ENCODE measurements at regions not wholly inside any gene's neighbourhood (a gene's known extent, or its start where the extent isn't known, plus 50 kb on each side); places are given as distances from the start of the nearest gene placed in this dataset.

- H3K4me3 ChIP-seq = no peak overlapping the region
- DNase-seq = no peak
- no peak overlapping the region for H3K27ac ChIP-seq
- 66 to 74% (median 68%) methylated on average over 4 of the region's 4 CpGs for WGBS, 3 donors
- ATAC-seq = no peak
- intact Hi-C loops (cut with DNase I) = no loop called here
- no peaks in the 10 kb centered on the region for H3K36me3 ChIP-seq (ENCODE audit: insufficient read depth in 1 of 2, low read depth in 1 of 2)
- H3K4me1 ChIP-seq = no peaks in the 10 kb centered on the region
- no peaks in the 10 kb centered on the region for H3K9me3 ChIP-seq
- H3K27me3 ChIP-seq (ENCODE audit: insufficient read depth in 3 of 3, low read length in 2 of 3) = peaks cover 0 to 2% (median 0%) of the 10 kb centered on the region in 3 donors
- TF ChIP-seq, protein P1, sequence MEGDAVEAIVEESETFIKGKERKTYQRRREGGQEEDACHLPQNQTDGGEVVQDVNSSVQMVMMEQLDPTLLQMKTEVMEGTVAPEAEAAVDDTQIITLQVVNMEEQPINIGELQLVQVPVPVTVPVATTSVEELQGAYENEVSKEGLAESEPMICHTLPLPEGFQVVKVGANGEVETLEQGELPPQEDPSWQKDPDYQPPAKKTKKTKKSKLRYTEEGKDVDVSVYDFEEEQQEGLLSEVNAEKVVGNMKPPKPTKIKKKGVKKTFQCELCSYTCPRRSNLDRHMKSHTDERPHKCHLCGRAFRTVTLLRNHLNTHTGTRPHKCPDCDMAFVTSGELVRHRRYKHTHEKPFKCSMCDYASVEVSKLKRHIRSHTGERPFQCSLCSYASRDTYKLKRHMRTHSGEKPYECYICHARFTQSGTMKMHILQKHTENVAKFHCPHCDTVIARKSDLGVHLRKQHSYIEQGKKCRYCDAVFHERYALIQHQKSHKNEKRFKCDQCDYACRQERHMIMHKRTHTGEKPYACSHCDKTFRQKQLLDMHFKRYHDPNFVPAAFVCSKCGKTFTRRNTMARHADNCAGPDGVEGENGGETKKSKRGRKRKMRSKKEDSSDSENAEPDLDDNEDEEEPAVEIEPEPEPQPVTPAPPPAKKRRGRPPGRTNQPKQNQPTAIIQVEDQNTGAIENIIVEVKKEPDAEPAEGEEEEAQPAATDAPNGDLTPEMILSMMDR (IDR thresholded peaks at IDR 0.05) = no peak
These were observed 97.7 kb upstream of the CYP1B1 start for GRCh38 chr2:38173683-38174082.

DNA sequence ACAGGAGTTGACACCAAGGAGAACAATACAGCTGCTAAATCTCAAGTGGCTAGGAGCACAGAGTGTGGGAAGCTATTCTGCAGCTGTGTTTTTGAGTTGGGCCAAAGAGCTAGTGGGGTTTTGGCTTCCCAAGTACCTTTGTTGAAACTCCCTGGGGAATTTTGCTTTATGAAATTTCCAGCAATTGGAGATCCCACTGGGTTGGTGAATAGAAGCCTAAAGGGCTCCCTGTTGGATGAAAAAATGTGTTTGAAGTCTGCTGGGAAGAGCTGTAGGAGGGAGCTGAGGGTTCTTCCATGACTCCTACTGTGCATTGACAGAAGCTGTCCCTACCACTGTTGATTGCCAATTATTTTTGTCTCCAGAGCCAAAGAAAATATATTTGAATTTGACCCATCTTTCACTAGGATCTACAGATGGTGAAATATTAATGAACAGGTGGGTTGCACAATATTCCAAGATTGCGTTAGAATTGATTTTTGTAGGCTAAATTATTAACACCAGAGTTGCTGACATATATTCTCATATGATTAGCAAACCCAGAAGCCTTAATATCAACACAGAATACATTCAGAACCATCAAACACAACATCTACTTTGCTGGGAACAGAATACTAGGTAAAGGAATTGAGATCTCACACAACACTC lies 95.4 kb upstream of the CYP1B1 start:
- Histone ChIP-seq H3K9me3 (no peaks in the 10 kb centered on the region), H3K36me3 (ENCODE audit: insufficient read depth in 1 of 2, low read depth in 1 of 2) (no peaks in the 10 kb centered on the region), H3K27ac (no peak overlapping the region), H3K27me3 (ENCODE audit: insufficient read depth in 3 of 3, low read length in 2 of 3) (peaks cover 0 to 2% (median 0%) of the 10 kb centered on the region in 3 donors), H3K4me1 (no peaks in the 10 kb centered on the region), H3K4me3 (no peak overlapping the region)
- no peak for DNase-seq
- TF ChIP-seq, protein P1 (IDR thresholded peaks at IDR 0.05) = no peak
- peak; percentile 24 to 54 (median 39) for ATAC-seq
- WGBS, 3 donors = 29 to 57% (median 49%) methylated on average over 1 of the region's 1 CpG
- intact Hi-C loops (cut with DNase I) = no loop called here

DNA sequence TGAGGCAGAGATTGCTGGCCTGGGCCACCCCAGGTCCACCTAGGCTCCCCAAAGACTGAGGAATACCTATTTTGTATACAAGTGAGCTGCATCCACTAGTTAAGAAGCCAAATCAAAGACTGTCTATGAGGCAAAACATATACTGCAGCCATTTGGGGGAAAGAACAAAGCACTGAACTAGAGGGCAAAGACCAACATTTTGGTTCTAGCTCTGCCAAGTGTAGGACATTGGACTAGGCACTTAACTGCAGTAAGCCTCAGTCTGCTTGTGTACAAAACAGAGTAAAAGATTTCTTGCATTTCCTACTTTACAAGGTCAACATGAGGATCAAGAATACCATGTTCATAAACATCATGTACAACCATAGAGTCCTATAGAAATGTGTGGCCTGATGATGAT lies 94.8 kb upstream of the CYP1B1 start:
- Histone ChIP-seq H3K36me3 (ENCODE audit: insufficient read depth in 1 of 2, low read depth in 1 of 2) (no peaks in the 10 kb centered on the region), H3K9me3 (no peaks in the 10 kb centered on the region), H3K4me1 (no peaks in the 10 kb centered on the region), H3K27me3 (ENCODE audit: insufficient read depth in 3 of 3, low read length in 2 of 3) (peaks cover 0 to 2% (median 0%) of the 10 kb centered on the region in 3 donors), H3K4me3 (no peak overlapping the region), H3K27ac (no peak overlapping the region)
- DNase-seq (no peak), ATAC-seq (peak in 1 of 4 donors; percentile 8)
- intact Hi-C loops (cut with DNase I) = no loop called here
- TF ChIP-seq, protein P1 (IDR thresholded peaks at IDR 0.05) = no peak

- TF ChIP-seq, protein P1 (IDR thresholded peaks at IDR 0.05) = no peak
- no peak for DNase-seq
- WGBS, 3 donors = 62 to 75% (median 69%) methylated on average over 3 of the region's 3 CpGs
- Histone ChIP-seq H3K9me3 (no peaks in the 10 kb centered on the region), H3K27ac (no peak overlapping the region), H3K36me3 (ENCODE audit: insufficient read depth in 1 of 2, low read depth in 1 of 2) (no peaks in the 10 kb centered on the region), H3K27me3 (ENCODE audit: insufficient read depth in 3 of 3, low read length in 2 of 3) (peaks cover 0 to 2% (median 0%) of the 10 kb centered on the region in 3 donors), H3K4me1 (no peaks in the 10 kb centered on the region), H3K4me3 (no peak overlapping the region)
- intact Hi-C loops (cut with DNase I) = no loop called here
- ATAC-seq = peak in 1 of 4 donors; percentile 40
These were observed 94.1 kb upstream of the CYP1B1 start for GRCh38 chr2:38170067-38170466.
